ENCODE measurements at regions not wholly inside any gene's neighbourhood (a gene's known extent, or its start where the extent isn't known, plus 50 kb on each side); places are given as distances from the start of the nearest gene placed in this dataset.

GRCh38 chr13:104868806-104869205 is 1666.7 kb downstream of the EFNB2 start (continued):
- TF ChIP-seq CTCF (tag by site-specific recombination; IDR thresholded peaks at IDR 0.05), result no peak

- CTCF ChIA-PET, result no interaction called here
- POLR2A ChIA-PET, result no interaction called here
Observed at GRCh38 chr13:104855581-104855980, 1679.9 kb downstream of the EFNB2 start.

GRCh38 chr13:104854698-104855097 is 1680.8 kb downstream of the EFNB2 start:
- no peaks in the 10 kb centered on the region for H3K36me3 ChIP-seq (ENCODE audit: control insufficient read depth in 2 of 2, insufficient read depth in 1 of 2, low read length in 2 of 2)
- H3K4me1 ChIP-seq (ENCODE audit: control insufficient read depth, insufficient read depth, low read length), result no peaks in the 10 kb centered on the region
- H3K4me3 ChIP-seq (ENCODE audit: low read depth, low read length), result no peak overlapping the region
- CTCF ChIA-PET, result interaction anchor here (0.7 kb wide), 1 partner anchor 348 kb away, joined by 3 read pairs; no protein-coding TSS in a partner anchor
- H3K9me3 ChIP-seq (ENCODE audit: control insufficient read depth, insufficient read depth, low read depth, low read length), result no peaks in the 10 kb centered on the region
- POLR2A ChIA-PET, result no interaction called here
- TF ChIP-seq ZNF324 (tag by site-specific recombination; IDR thresholded peaks at IDR 0.05) (no peak), SCRT1 (tag by site-specific recombination; IDR thresholded peaks at IDR 0.05; ENCODE audit: borderline replicate concordance) (no peak), ZNF777 (tag by site-specific recombination; IDR thresholded peaks at IDR 0.05; ENCODE audit: borderline replicate concordance) (no peak), ZNF664 (tag by site-specific recombination; IDR thresholded peaks at IDR 0.05) (no peak), ZNF133 (tag by site-specific recombination; IDR thresholded peaks at IDR 0.05) (no peak), ZNF501 (tag by site-specific recombination; IDR thresholded peaks at IDR 0.05) (no peak), ZNF624 (tag by site-specific recombination; IDR thresholded peaks at IDR 0.05) (no peak), YY2 (tag by site-specific recombination; IDR thresholded peaks at IDR 0.05) (no peak), ZNF585B (tag by site-specific recombination; IDR thresholded peaks at IDR 0.05) (no peak), ZNF37A (tag by site-specific recombination; IDR thresholded peaks at IDR 0.05) (no peak), ZNF221 (tag by site-specific recombination; IDR thresholded peaks at IDR 0.05; ENCODE audit: borderline replicate concordance) (no peak), TCF7L2 (IDR thresholded peaks at IDR 0.05; ENCODE audit: borderline replicate concordance, low read depth, low read length) (no peak), ZNF169 (tag by site-specific recombination; IDR thresholded peaks at IDR 0.05) (no peak), ZNF350 (tag by site-specific recombination; IDR thresholded peaks at IDR 0.05) (no peak)
- no peak overlapping the region for H3K27ac ChIP-seq (ENCODE audit: extremely low read depth, low read depth, low read length)

More at GRCh38 chr13:104855581-104855980, 1679.9 kb downstream of the EFNB2 start:
- Histone ChIP-seq H3K27ac (ENCODE audit: extremely low read depth, low read depth, low read length) (no peak overlapping the region), H3K36me3 (ENCODE audit: control insufficient read depth in 2 of 2, insufficient read depth in 1 of 2, low read length in 2 of 2) (no peaks in the 10 kb centered on the region), H3K4me3 (ENCODE audit: low read depth, low read length) (no peak overlapping the region), H3K9me3 (ENCODE audit: control insufficient read depth, insufficient read depth, low read depth, low read length) (no peaks in the 10 kb centered on the region), H3K4me1 (ENCODE audit: control insufficient read depth, insufficient read depth, low read length) (no peaks in the 10 kb centered on the region)
- TF ChIP-seq ZNF175 (tag by site-specific recombination; IDR thresholded peaks at IDR 0.05) (no peak), ZNF335 (tag by site-specific recombination; conservative IDR thresholded peaks at IDR 0.05) (no peak), ZNF416 (tag by site-specific recombination; IDR thresholded peaks at IDR 0.05) (no peak), ZNF350 (tag by site-specific recombination; IDR thresholded peaks at IDR 0.05) (no peak), ZNF155 (tag by site-specific recombination; IDR thresholded peaks at IDR 0.05) (no peak), ZNF610 (tag by site-specific recombination; IDR thresholded peaks at IDR 0.05; ENCODE audit: borderline replicate concordance) (no peak), WT1 (tag by site-specific recombination; IDR thresholded peaks at IDR 0.05) (no peak), ZNF514 (tag by site-specific recombination; IDR thresholded peaks at IDR 0.05) (no peak), ZNF174 (tag by site-specific recombination; IDR thresholded peaks at IDR 0.05) (no peak), PATZ1 (tag by site-specific recombination; IDR thresholded peaks at IDR 0.05) (no peak), ELK4 (IDR thresholded peaks at IDR 0.05; ENCODE audit: borderline replicate concordance, low read depth, low read length) (no peak), ZNF169 (tag by site-specific recombination; IDR thresholded peaks at IDR 0.05) (no peak)
